Neural progenitor cell (in vitro differentiated cells): ENCODE measurements at regions not wholly inside any gene's neighbourhood (a gene's known extent, or its start where the extent isn't known, plus 50 kb on each side); places are given as distances from the start of the nearest gene placed in this dataset.
"Not testable (repeated sequence)": the region's sequence is repeated elsewhere in the genome, so short reads cannot be mapped to it uniquely, and the experiment has no call there.

Source experiments
- DNase-seq: peaks from one replicate; pipeline ENCODE4 v3.0.0-alpha.2; 2016; ENCODE audit warnings: low spot score
- H2AFZ ChIP-seq: fragments of 200-600 bp; sonication (generic); replicated peaks from 2 replicates; pipeline ENCODE4 v1.6.1; 2016; ENCODE audit warnings: antibody characterized with exemption
- H3F3A ChIP-seq: fragments of 200-600 bp; sonication (generic); 2 replicates; pipeline ENCODE4 v1.6.1; 2016; ENCODE audit warnings: antibody characterized with exemption, low read depth
- H3K27ac ChIP-seq: fragments of 200-600 bp; sonication (generic); 2 replicates; pipeline ENCODE4 v1.5.1; 2016; ENCODE audit warnings: mild to moderate bottlenecking
- H3K27me3 ChIP-seq: fragments of 200-600 bp; sonication (generic); 2 replicates; pipeline ENCODE4 v1.6.1; 2016; ENCODE audit warnings: mild to moderate bottlenecking, moderate library complexity
- H3K36me3 ChIP-seq: fragments of 200-600 bp; sonication (generic); 2 replicates; pipeline ENCODE4 v1.5.1; 2016
- H3K4me1 ChIP-seq: fragments of 200-600 bp; sonication (generic); 2 replicates; pipeline ENCODE4 v1.6.1; 2016; ENCODE audit warnings: mixed run types
- H3K4me2 ChIP-seq: fragments of 200-600 bp; sonication (generic); 2 replicates; pipeline ENCODE4 v1.6.1; 2016
- H3K4me3 ChIP-seq: fragments of 200-600 bp; sonication (generic); 2 replicates; pipeline ENCODE4 v1.5.1; 2016
- H3K79me2 ChIP-seq: fragments of 200-600 bp; sonication (generic); 2 replicates; pipeline ENCODE4 v1.6.1; 2016; ENCODE audit warnings: low read depth
- H3K9ac ChIP-seq: fragments of 200-600 bp; sonication (generic); 2 replicates; pipeline ENCODE4 v1.6.1; 2016
- H3K9me3 ChIP-seq: fragments of 200-600 bp; sonication (generic); 2 replicates; pipeline ENCODE4 v1.5.1; 2016; ENCODE audit warnings: low read depth
- H4K20me1 ChIP-seq: fragments of 200-600 bp; sonication (generic); 2 replicates; pipeline ENCODE4 v1.6.1; 2016; ENCODE audit warnings: low read depth
- H3K27ac Mint-ChIP-seq: 3 replicates; pipeline ENCODE4 v1.8.0; 2021; ENCODE audit warnings: mixed read lengths
- H3K27me3 Mint-ChIP-seq: 2 replicates; pipeline ENCODE4 v1.8.0; 2022; ENCODE audit warnings: low read depth, mild to moderate bottlenecking, inconsistent platforms, moderate library complexity, mixed read lengths; ENCODE audit not compliant: insufficient read depth
- H3K36me3 Mint-ChIP-seq: 3 replicates; pipeline ENCODE4 v1.8.0; 2021; ENCODE audit warnings: mixed read lengths
- H3K4me1 Mint-ChIP-seq: 3 replicates; pipeline ENCODE4 v1.8.0; 2021; ENCODE audit warnings: mixed read lengths
- H3K4me3 Mint-ChIP-seq: 3 replicates; pipeline ENCODE4 v1.8.0; 2021; ENCODE audit warnings: mild to moderate bottlenecking, moderate library complexity, mixed read lengths
- H3K9me3 Mint-ChIP-seq: 3 replicates; pipeline ENCODE4 v1.8.0; 2020; ENCODE audit warnings: mixed read lengths
- CTCF ChIP-seq: fragments of 200-600 bp; sonication (generic); IDR thresholded peaks from 2 replicates; pipeline ENCODE4 v1.5.1; 2017; ENCODE audit warnings: antibody characterized with exemption, mild to moderate bottlenecking
- EZH2 ChIP-seq: fragments of 200-600 bp; sonication (generic); IDR thresholded peaks from 2 replicates; pipeline ENCODE4 v1.6.1; 2017; ENCODE audit warnings: antibody characterized with exemption, mild to moderate bottlenecking, moderate library complexity
- EZH2phosphoT487 ChIP-seq: fragments of 200-600 bp; sonication (generic); IDR thresholded peaks from 2 replicates; pipeline ENCODE4 v1.6.1; 2017; ENCODE audit warnings: antibody characterized with exemption

GRCh38 chr1:163589735-163590134 is 268.0 kb downstream of the NUF2 start:
- Histone ChIP-seq H3K27ac (no peak overlapping the region), H3K27me3 (no peaks in the 10 kb centered on the region), H3K9ac (no peak overlapping the region), H2AFZ (no peak overlapping the region), H3K4me2 (no peak overlapping the region), H3K36me3 (no peaks in the 10 kb centered on the region), H4K20me1 (no peaks in the 10 kb centered on the region), H3K4me3 (no peak overlapping the region), H3F3A (no peaks in the 10 kb centered on the region), H3K9me3 (no peaks in the 10 kb centered on the region), H3K4me1 (peaks cover 6% of the 10 kb centered on the region), H3K79me2 (no peaks in the 10 kb centered on the region)
- no peak overlapping the region for H3K27ac Mint-ChIP-seq
- DNase-seq: no peak
- peaks cover 3% of the 10 kb centered on the region for H3K27me3 Mint-ChIP-seq
- no peaks in the 10 kb centered on the region for H3K36me3 Mint-ChIP-seq
- TF ChIP-seq CTCF (no peak), EZH2 (no peak), EZH2phosphoT487 (no peak)
- no peaks in the 10 kb centered on the region for H3K9me3 Mint-ChIP-seq
- H3K4me3 Mint-ChIP-seq: no peak overlapping the region
- peaks cover 2% of the 10 kb centered on the region for H3K4me1 Mint-ChIP-seq

GRCh38 chr1:163591131-163591530 is 269.4 kb downstream of the NUF2 start:
- H3K27me3 Mint-ChIP-seq, H3K27me3 ChIP-seq, H3K4me1 ChIP-seq, H3K4me3 Mint-ChIP-seq, H3K9me3 ChIP-seq, H3F3A ChIP-seq, H3K36me3 ChIP-seq, H3K4me2 ChIP-seq, H3K79me2 ChIP-seq, H3K4me3 ChIP-seq, H3K36me3 Mint-ChIP-seq, H4K20me1 ChIP-seq, DNase-seq, H3K9ac ChIP-seq, H3K4me1 Mint-ChIP-seq, H3K27ac ChIP-seq, H3K9me3 Mint-ChIP-seq, H2AFZ ChIP-seq, H3K27ac Mint-ChIP-seq: not testable (repeated sequence)

DNA sequence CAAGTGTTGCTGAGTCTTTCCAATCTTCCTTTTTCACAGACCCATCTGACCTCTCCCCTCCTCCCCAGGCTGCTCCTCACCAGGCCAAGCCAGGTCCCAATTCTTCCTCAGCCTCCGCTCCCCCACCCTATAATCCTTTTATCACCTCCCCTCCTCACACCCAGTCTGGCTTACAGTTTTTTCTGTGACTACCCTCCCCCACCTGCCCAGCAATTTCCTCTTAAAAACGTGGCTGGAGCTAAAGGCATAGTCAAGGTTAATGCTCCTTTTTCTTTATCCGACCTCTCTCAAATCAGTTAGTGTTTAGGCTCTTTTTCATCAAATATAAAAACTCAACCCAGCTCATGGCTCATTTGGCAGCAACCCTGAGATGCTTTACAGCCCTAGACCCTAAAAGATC is 270.9 kb downstream of the NUF2 start:
- H3K27me3 Mint-ChIP-seq, H3K4me2 ChIP-seq, H3K27me3 ChIP-seq, H3K9me3 ChIP-seq, H3K4me3 Mint-ChIP-seq, H4K20me1 ChIP-seq, H3K36me3 Mint-ChIP-seq, H3K79me2 ChIP-seq, H3K27ac ChIP-seq, H3K4me1 Mint-ChIP-seq, H3K36me3 ChIP-seq, H3K27ac Mint-ChIP-seq, H3F3A ChIP-seq, H2AFZ ChIP-seq, H3K4me3 ChIP-seq, DNase-seq, H3K9ac ChIP-seq, H3K9me3 Mint-ChIP-seq: not testable (repeated sequence)
- peaks cover 13% of the 10 kb centered on the region for H3K4me1 ChIP-seq

DNA sequence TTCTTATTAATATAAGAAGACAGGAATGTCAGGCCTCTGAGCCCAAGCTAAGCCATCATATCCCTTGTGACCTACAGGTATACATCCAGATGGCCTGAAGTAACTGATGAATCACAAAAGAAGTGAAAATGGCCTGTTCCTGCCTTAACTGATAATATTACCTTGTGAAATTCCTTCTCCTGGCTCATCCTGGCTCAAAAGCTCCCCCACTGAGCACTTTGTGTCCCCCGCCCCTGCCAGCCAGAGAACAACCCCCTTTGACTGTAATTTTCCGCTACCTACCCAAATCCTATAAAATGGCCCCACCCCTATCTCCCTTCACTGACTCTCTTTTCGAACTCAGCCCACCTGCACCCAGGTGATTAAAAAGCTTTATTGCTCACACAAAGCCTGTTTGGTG is 274.4 kb downstream of the NUF2 start:
- not testable (repeated sequence) for H4K20me1 ChIP-seq, DNase-seq, H3K9ac ChIP-seq, H3K27ac ChIP-seq, H3K4me3 Mint-ChIP-seq, H3K4me1 Mint-ChIP-seq, H3K9me3 ChIP-seq, H3K27me3 Mint-ChIP-seq, H3K4me2 ChIP-seq, H3F3A ChIP-seq, H3K27ac Mint-ChIP-seq, H3K4me3 ChIP-seq, H3K36me3 Mint-ChIP-seq, H3K4me1 ChIP-seq, H3K9me3 Mint-ChIP-seq, H3K36me3 ChIP-seq, H2AFZ ChIP-seq, H3K79me2 ChIP-seq, H3K27me3 ChIP-seq

- Mint-ChIP-seq H3K36me3 (no peaks in the 10 kb centered on the region), H3K27me3 (peaks cover 2% of the 10 kb centered on the region), H3K4me3 (no peak overlapping the region), H3K4me1 (no peaks in the 10 kb centered on the region), H3K27ac (no peak overlapping the region), H3K9me3 (no peaks in the 10 kb centered on the region)
- no peak for TF ChIP-seq EZH2
- no peak for TF ChIP-seq EZH2phosphoT487
- no peak for TF ChIP-seq CTCF
- no peaks in the 10 kb centered on the region for H3K79me2 ChIP-seq
- H3K4me2 ChIP-seq: no peak overlapping the region
- H3F3A ChIP-seq: no peaks in the 10 kb centered on the region
- no peaks in the 10 kb centered on the region for H3K36me3 ChIP-seq
- H3K9ac ChIP-seq: no peak overlapping the region
- H2AFZ ChIP-seq: peak overlapping the region; percentile 79
- no peak overlapping the region for H3K4me3 ChIP-seq
- no peak for DNase-seq
- H3K9me3 ChIP-seq: no peaks in the 10 kb centered on the region
- no peaks in the 10 kb centered on the region for H4K20me1 ChIP-seq
- H3K27ac ChIP-seq: no peak overlapping the region
- H3K4me1 ChIP-seq: peaks cover 7% of the 10 kb centered on the region
- H3K27me3 ChIP-seq: no peaks in the 10 kb centered on the region
Measured at GRCh38 chr1:163596541-163597258, 274.9 kb downstream of the NUF2 start.
